Psoas muscle (tissue), 7 donors: ENCODE measurements at regions not wholly inside any gene's neighbourhood (a gene's known extent, or its start where the extent isn't known, plus 50 kb on each side); places are given as distances from the start of the nearest gene placed in this dataset.
A peak's percentile ranks its signal among the peaks of the same experiment; 100 is the strongest.

ENCODE experiments used
- ATAC-seq, 4 donors: fragments of 200-7000 bp; cut with Tn5 transposase; one replicate each; pipeline ENCODE4 v1.9.1; 2020; ENCODE audit warnings: moderate library complexity in 3 of 4, mild to moderate bottlenecking in 2 of 4
- DNase-seq, 2 donors: peaks; one replicate each; pipeline ENCODE4 v3.0.0-alpha.2; 2020
- H3K27ac ChIP-seq: fragments of 200-600 bp; one replicate; pipeline ENCODE4 v1.8.0; 2022
- H3K27me3 ChIP-seq, 3 donors: fragments of 200-600 bp in 1 of 3; one replicate each; pipeline versions ENCODE4 v1.6.1 to v1.8.0; 2013 to 2022; ENCODE audit warnings: low read length in 2 of 3, mild to moderate bottlenecking in 2 of 3, moderate library complexity in 1 of 3; ENCODE audit not compliant: insufficient read depth in 3 of 3
- H3K36me3 ChIP-seq, 2 donors: fragments of 200-600 bp in 1 of 2; one replicate each; pipeline versions ENCODE4 v1.6.1 to v1.8.0; 2013 to 2022; ENCODE audit warnings: low read depth in 1 of 2, mild to moderate bottlenecking in 1 of 2, moderate library complexity in 1 of 2; ENCODE audit not compliant: insufficient read depth in 1 of 2
- H3K4me1 ChIP-seq: fragments of 200-600 bp; one replicate; pipeline ENCODE4 v1.8.0; 2022
- H3K4me3 ChIP-seq: fragments of 200-600 bp; one replicate; pipeline ENCODE4 v1.8.0; 2022; ENCODE audit warnings: mild to moderate bottlenecking
- H3K9me3 ChIP-seq: fragments of 200-600 bp; one replicate; pipeline ENCODE4 v1.8.0; 2022
- WGBS, 3 donors: extraction: QIAGEN DNeasy Blood & Tissue Kit; methylation state at CpG; one replicate each; pipeline versions ENCODE4 v1.1.6 to v1.1.7; 2013; 5-methylcytosine and 5-hydroxymethylcytosine counted together
- intact Hi-C, 2 donors: fragments of 100-400 bp; cut with DNase I; formaldehyde crosslinking; loops; one replicate each; pipeline versions ENCODE4 v1.11.0 to v1.14.2; 2022
- TF ChIP-seq, protein P1 (sequence below): fragments of 200-600 bp; IDR thresholded peaks from one replicate; pipeline ENCODE4 v1.8.0; 2022; ENCODE audit warnings: antibody characterized with exemption
- donor health status: healthy with polysubstance abuse.
- donor health status: DM: no; HTN: no; CAD: no; lungs with moderate emphysema.
- donor health status: Bipolar disorder and iron deficiency.
- donor health status: healthy.
- donor health status: DM: yes; HTN: yes; CAD: no.
- donor health status: DM: no; HTN: no; CAD: no.
- donor health status: DM: yes; HTN: yes; CAD: no.

DNA sequence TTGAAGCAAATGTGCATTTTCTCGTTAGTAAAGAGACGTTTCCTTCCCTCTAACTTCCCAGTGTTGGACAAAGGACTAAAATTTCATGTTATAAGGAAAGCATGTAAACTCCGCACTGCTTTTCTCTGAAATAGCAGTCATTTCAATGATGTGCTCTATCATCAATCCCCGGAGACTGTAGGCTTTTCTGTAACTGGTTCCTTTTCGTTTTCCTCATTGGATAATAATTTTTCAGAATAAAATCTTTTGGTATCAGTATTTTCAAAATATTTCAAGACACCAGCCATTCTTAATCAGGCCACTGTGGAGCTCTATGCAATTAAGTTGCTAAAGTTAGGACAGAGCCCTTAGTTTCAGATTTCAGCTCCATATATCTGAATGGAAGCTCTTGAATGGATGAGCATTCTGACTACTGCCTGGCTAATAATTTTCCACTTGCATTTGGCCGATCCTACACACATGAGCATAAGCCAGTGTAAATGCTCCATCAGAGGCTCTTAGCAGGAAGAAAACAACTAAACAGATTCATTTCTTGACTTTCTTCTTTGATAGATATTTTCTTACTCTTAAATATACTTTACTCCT is 157.7 kb downstream of the CHIC2 start:
- 24 to 40% (median 28%) methylated on average over 6 of the region's 6 CpGs for WGBS, 3 donors
- H3K27me3 ChIP-seq, result peaks cover 0 to 21% (median 0%) of the 10 kb centered on the region in 3 donors
- H3K4me1 ChIP-seq, result peaks cover 19% of the 10 kb centered on the region
- no peaks in the 10 kb centered on the region for H3K9me3 ChIP-seq
- H3K4me3 ChIP-seq, result peak overlapping the region; percentile 29
- TF ChIP-seq, protein P1, sequence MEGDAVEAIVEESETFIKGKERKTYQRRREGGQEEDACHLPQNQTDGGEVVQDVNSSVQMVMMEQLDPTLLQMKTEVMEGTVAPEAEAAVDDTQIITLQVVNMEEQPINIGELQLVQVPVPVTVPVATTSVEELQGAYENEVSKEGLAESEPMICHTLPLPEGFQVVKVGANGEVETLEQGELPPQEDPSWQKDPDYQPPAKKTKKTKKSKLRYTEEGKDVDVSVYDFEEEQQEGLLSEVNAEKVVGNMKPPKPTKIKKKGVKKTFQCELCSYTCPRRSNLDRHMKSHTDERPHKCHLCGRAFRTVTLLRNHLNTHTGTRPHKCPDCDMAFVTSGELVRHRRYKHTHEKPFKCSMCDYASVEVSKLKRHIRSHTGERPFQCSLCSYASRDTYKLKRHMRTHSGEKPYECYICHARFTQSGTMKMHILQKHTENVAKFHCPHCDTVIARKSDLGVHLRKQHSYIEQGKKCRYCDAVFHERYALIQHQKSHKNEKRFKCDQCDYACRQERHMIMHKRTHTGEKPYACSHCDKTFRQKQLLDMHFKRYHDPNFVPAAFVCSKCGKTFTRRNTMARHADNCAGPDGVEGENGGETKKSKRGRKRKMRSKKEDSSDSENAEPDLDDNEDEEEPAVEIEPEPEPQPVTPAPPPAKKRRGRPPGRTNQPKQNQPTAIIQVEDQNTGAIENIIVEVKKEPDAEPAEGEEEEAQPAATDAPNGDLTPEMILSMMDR, result no peak
- intact Hi-C loops, result loop anchor here (5.0 to 10.0 kb wide), 4 partner anchors 202 to 422 kb away; partner anchors contain the start of gene PDGFRA (in 1 of the 2)
- DNase-seq (no peak), ATAC-seq (peak in 1 of 4 donors; percentile 43)
- no peaks in the 10 kb centered on the region for H3K36me3 ChIP-seq
- no peak overlapping the region for H3K27ac ChIP-seq

DNA sequence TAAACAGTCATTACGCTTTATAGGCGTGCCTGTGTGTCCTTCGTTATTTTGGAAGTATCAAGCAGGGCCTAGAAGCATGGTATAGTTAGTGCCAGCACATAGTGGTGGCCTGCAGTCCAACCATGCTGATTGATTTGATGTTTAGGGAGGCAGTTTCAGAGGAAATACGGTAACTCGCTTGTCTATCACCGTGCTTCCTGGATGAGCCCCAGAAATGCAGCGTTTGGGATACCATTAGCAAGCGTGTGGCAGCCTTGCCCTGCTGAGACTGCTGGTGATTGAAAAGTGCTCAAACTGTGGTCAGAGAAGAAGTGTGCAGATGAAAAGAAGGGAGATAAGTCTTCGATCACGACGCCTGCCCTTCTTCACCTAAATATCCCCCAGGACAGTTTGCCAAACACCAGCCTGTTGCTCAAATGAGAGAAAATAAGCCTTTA is 158.4 kb downstream of the CHIC2 start:
- 6 to 10% (median 6%) methylated on average over 11 of the region's 11 CpGs for WGBS, 3 donors
- Histone ChIP-seq H3K9me3 (no peaks in the 10 kb centered on the region), H3K4me3 (peak overlapping the region; percentile 29), H3K27ac (no peak overlapping the region), H3K4me1 (peaks cover 19% of the 10 kb centered on the region), H3K27me3 (peaks cover 0 to 21% (median 0%) of the 10 kb centered on the region in 3 donors), H3K36me3 (no peaks in the 10 kb centered on the region)
- intact Hi-C loops, result loop anchor here (5.0 to 10.0 kb wide), 4 partner anchors 201 to 421 kb away; partner anchors contain the start of gene PDGFRA (in 1 of the 2)
- DNase-seq (peak; percentile 37 to 65), ATAC-seq (peak in 3 of 4 donors; percentile 57 to 78 (median 73))
- TF ChIP-seq, protein P1, result no peak

DNA sequence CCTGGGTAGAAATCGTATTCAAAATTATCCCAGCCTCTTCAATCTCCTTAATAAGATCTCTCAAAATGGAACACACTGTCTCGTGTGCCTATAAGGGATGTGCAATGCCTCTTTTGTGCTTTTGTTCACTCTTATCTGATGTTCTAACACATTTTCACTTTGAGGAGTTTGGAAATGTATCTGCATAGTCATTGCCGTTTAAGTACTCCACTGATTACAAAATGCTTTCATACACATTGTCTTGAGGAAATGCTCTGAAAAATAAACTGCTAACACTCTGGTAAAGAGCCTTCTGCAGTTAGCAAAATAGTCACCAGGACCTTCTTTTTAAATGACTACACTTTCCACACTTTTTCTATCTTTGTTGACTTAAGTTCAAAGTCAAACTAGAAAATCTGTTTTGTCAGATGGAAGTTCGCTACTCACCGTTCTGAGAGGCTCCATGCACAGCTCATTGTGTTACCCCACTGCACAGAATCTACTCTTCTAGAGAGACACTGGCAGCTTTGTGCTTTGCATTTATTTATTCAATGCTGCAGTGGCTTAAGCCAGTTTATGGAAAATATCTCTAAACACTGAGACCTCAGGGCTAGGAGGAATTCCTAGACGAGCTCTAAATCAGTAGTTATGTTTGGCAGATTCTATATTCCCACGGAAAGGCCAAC is 159.0 kb downstream of the CHIC2 start:
- Histone ChIP-seq H3K27ac (no peak overlapping the region), H3K4me3 (peak overlapping the region; percentile 29), H3K27me3 (peaks cover 0 to 21% (median 0%) of the 10 kb centered on the region in 3 donors), H3K9me3 (no peaks in the 10 kb centered on the region), H3K4me1 (peaks cover 19% of the 10 kb centered on the region), H3K36me3 (no peaks in the 10 kb centered on the region)
- no peak for ATAC-seq
- intact Hi-C loops, result loop anchor here (5.0 to 10.0 kb wide), 4 partner anchors 201 to 421 kb away; partner anchors contain the start of gene PDGFRA (in 1 of the 2)
- DNase-seq, result no peak
- TF ChIP-seq, protein P1, result no peak
- 46 to 53% (median 50%) methylated on average over 7 of the region's 7 CpGs for WGBS, 3 donors

DNA sequence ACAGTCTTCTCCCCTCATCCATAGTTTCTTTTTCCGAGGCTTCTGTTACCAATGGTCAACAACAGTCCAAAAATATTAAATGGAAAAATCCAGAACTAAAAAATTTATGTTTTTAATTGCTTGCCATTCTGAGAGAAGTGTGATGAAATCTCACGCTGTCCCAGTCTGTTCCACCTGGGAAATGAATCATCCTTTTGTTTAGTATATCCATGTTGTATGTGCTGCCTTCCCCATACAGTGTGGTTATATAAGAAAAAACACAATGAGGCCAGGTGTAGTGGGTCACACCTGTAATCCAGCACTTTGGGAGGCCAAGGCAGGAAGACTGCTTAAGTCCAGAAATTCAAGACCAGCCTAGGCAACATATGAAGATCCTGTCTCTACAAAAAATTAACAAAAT is 161.6 kb downstream of the CHIC2 start:
- TF ChIP-seq, protein P1, result no peak
- Histone ChIP-seq H3K4me1 (peaks cover 10% of the 10 kb centered on the region), H3K4me3 (no peak overlapping the region), H3K9me3 (no peaks in the 10 kb centered on the region), H3K36me3 (no peaks in the 10 kb centered on the region), H3K27me3 (peaks cover 0 to 15% (median 0%) of the 10 kb centered on the region in 3 donors), H3K27ac (no peak overlapping the region)
- WGBS, 3 donors, result 77 to 91% (median 83%) methylated on average over 2 of the region's 2 CpGs
- intact Hi-C loops, result loop anchor here (5.0 to 10.0 kb wide), 4 partner anchors 198 to 885 kb away; no protein-coding TSS in a partner anchor
- ATAC-seq (no peak), DNase-seq (no peak)
